Smooth muscle cell (in vitro differentiated cells): ENCODE measurements at regions not wholly inside any gene's neighbourhood (a gene's known extent, or its start where the extent isn't known, plus 50 kb on each side); places are given as distances from the start of the nearest gene placed in this dataset.

ENCODE experiments used
- DNase-seq: peaks from one replicate; lab custom pipeline; 2025; ENCODE audit not compliant: unreplicated experiment; lab: John Stamatoyannopoulos, UW
- H2AFZ ChIP-seq: fragments of 200-600 bp; sonication (generic); 2 replicates; pipeline ENCODE4 v1.6.0; 2016; ENCODE audit warnings: antibody characterized with exemption, low read depth, mild to moderate bottlenecking
- H3F3A ChIP-seq: fragments of 200-600 bp; sonication (generic); 2 replicates; pipeline ENCODE4 v1.6.0; 2017; ENCODE audit warnings: antibody characterized with exemption, low read depth
- H3K27ac ChIP-seq: fragments of 200-600 bp; sonication (generic); 2 replicates; pipeline ENCODE4 v1.5.1; 2016; ENCODE audit warnings: low read depth, mild to moderate bottlenecking
- H3K27me3 ChIP-seq: fragments of 200-600 bp; sonication (generic); 2 replicates; pipeline ENCODE4 v1.6.1; 2016; ENCODE audit warnings: low read depth, mild to moderate bottlenecking
- H3K36me3 ChIP-seq: fragments of 200-600 bp; sonication (generic); 2 replicates; pipeline ENCODE4 v1.5.1; 2016; ENCODE audit warnings: low read depth
- H3K4me1 ChIP-seq: fragments of 200-600 bp; sonication (generic); 2 replicates; pipeline ENCODE4 v1.5.1; 2016; ENCODE audit warnings: low read depth
- H3K4me2 ChIP-seq: fragments of 200-600 bp; sonication (generic); 2 replicates; pipeline ENCODE4 v1.6.0; 2016; ENCODE audit warnings: mild to moderate bottlenecking
- H3K4me3 ChIP-seq: fragments of 200-600 bp; sonication (generic); 2 replicates; pipeline ENCODE4 v1.5.1; 2016; ENCODE audit warnings: mild to moderate bottlenecking
- H3K79me2 ChIP-seq: fragments of 200-600 bp; sonication (generic); 2 replicates; pipeline ENCODE4 v1.6.0; 2016; ENCODE audit warnings: low read depth, mild to moderate bottlenecking
- H3K9ac ChIP-seq: fragments of 200-600 bp; sonication (generic); 2 replicates; pipeline ENCODE4 v1.6.0; 2016; ENCODE audit warnings: low read depth
- H3K9me3 ChIP-seq: fragments of 200-600 bp; sonication (generic); replicated peaks from 2 replicates; pipeline ENCODE4 v1.5.1; 2016; ENCODE audit warnings: low read depth
- H4K20me1 ChIP-seq: fragments of 200-600 bp; sonication (generic); 2 replicates; pipeline ENCODE4 v1.6.0; 2016; ENCODE audit warnings: low read depth
- WGBS: methylation state at CpG from one replicate; pipeline ENCODE4 v1.1.7; 2016; ENCODE audit warnings: low lambda C conversion rate; 5-methylcytosine and 5-hydroxymethylcytosine counted together
- TF ChIP-seq, protein P1 (sequence below): fragments of 200-600 bp; sonication (generic); IDR thresholded peaks from 2 replicates; pipeline ENCODE4 v1.5.1; 2017; ENCODE audit warnings: borderline replicate concordance, mild to moderate bottlenecking, antibody characterized with exemption; ENCODE audit not compliant: insufficient read depth, poor library complexity, severe bottlenecking

GRCh38 chr2:6287406-6287805, 578.3 kb downstream of the CMPK2 start:
- DNase-seq = no peak
- H3K4me1 ChIP-seq = no peaks in the 10 kb centered on the region
- WGBS = 98% methylated on average over 4 of the region's 4 CpGs
- no peak overlapping the region for H3K9ac ChIP-seq
- TF ChIP-seq, protein P1, sequence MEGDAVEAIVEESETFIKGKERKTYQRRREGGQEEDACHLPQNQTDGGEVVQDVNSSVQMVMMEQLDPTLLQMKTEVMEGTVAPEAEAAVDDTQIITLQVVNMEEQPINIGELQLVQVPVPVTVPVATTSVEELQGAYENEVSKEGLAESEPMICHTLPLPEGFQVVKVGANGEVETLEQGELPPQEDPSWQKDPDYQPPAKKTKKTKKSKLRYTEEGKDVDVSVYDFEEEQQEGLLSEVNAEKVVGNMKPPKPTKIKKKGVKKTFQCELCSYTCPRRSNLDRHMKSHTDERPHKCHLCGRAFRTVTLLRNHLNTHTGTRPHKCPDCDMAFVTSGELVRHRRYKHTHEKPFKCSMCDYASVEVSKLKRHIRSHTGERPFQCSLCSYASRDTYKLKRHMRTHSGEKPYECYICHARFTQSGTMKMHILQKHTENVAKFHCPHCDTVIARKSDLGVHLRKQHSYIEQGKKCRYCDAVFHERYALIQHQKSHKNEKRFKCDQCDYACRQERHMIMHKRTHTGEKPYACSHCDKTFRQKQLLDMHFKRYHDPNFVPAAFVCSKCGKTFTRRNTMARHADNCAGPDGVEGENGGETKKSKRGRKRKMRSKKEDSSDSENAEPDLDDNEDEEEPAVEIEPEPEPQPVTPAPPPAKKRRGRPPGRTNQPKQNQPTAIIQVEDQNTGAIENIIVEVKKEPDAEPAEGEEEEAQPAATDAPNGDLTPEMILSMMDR = no peak
- H3K4me2 ChIP-seq = no peak overlapping the region
- H3K27ac ChIP-seq = no peak overlapping the region
- H3K9me3 ChIP-seq = no peaks in the 10 kb centered on the region
- H3K79me2 ChIP-seq = no peaks in the 10 kb centered on the region
- H3K36me3 ChIP-seq = no peaks in the 10 kb centered on the region
- no peak overlapping the region for H3K4me3 ChIP-seq
- no peaks in the 10 kb centered on the region for H4K20me1 ChIP-seq
- H2AFZ ChIP-seq = no peak overlapping the region
- H3F3A ChIP-seq = no peaks in the 10 kb centered on the region
- no peaks in the 10 kb centered on the region for H3K27me3 ChIP-seq

DNA sequence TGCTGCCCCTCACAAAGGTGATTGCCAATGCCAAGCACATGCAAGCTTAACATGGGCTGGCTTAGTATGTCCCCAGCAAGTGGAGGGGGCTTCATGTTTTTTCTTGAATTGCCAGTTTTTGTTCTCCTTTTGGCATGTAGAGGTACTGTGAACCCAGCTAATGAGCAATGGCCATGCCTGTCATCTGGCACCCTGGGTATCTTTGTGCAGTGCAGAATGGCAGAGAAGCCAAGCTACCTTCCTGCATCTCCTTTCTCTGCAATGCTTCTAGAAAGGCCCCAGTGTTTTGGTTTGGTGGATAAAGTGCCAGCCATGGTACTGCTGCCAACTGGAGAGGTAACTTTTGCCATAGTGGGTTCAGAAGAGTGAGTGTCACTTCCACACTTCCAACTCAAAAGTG, 576.9 kb downstream of the CMPK2 start:
- no peaks in the 10 kb centered on the region for H3K36me3 ChIP-seq
- H3K4me3 ChIP-seq = no peak overlapping the region

DNA sequence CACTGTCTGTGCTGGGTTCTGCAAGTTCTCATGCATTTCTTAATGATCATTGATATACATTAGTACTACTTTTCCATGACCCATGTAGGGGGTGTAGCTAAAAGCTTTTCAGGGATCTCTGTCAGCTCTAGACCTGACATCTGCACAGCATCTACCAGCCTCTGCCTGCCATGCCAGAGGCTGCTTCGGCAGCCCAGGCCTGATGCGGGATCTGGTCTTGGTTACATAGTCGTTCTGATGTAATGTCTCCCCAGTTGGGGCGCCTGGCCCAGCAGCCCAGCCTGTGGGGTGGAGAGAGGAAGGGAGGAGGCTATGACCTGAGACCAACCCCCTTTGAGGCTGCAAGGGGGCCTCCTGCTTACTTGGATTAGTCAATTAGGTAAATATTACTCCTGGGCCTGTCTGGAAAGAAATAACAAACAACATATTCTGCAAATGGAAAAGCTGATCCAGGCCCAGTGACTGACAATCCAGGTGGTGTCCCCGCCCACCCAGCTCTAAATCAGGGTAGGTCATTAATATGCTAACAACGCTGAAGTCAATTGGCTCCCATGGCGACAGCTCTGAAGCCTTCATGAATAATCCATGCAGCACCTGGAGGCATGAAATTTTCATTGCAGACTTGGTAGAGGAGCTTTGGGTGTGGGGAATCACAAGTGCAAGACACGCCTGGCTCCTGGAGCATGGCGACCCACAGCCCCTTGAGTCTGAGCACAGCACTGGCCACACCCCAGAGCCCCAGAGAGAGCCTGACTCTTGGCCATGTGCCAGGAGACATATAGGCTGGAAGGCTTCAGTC, 575.3 kb downstream of the CMPK2 start:
- no peak overlapping the region for H3K9ac ChIP-seq
- 90% methylated on average over 9 of the region's 9 CpGs for WGBS
- no peaks in the 10 kb centered on the region for H3K9me3 ChIP-seq
- H3F3A ChIP-seq = no peaks in the 10 kb centered on the region
- no peaks in the 10 kb centered on the region for H4K20me1 ChIP-seq
- no peak overlapping the region for H3K4me2 ChIP-seq
- H3K27ac ChIP-seq = no peak overlapping the region
- H3K4me3 ChIP-seq = no peak overlapping the region
- TF ChIP-seq, protein P1 = no peak
- no peaks in the 10 kb centered on the region for H3K79me2 ChIP-seq
- H2AFZ ChIP-seq = no peak overlapping the region
- no peaks in the 10 kb centered on the region for H3K27me3 ChIP-seq
- DNase-seq = no peak
- no peaks in the 10 kb centered on the region for H3K4me1 ChIP-seq
- H3K36me3 ChIP-seq = no peaks in the 10 kb centered on the region

More for the DNA sequence above, 576.9 kb downstream of the CMPK2 start:
- H3K4me2 ChIP-seq = no peak overlapping the region
- no peak for DNase-seq
- H3K79me2 ChIP-seq = no peaks in the 10 kb centered on the region
- H4K20me1 ChIP-seq = no peaks in the 10 kb centered on the region
- H3K9me3 ChIP-seq = no peaks in the 10 kb centered on the region
- no peak overlapping the region for H3K9ac ChIP-seq
- H3K4me1 ChIP-seq = no peaks in the 10 kb centered on the region
- no peaks in the 10 kb centered on the region for H3F3A ChIP-seq
- H3K27ac ChIP-seq = no peak overlapping the region
- TF ChIP-seq, protein P1 = no peak
- no peaks in the 10 kb centered on the region for H3K27me3 ChIP-seq
- H2AFZ ChIP-seq = no peak overlapping the region

GRCh38 chr2:6294791-6295190, 570.9 kb downstream of the CMPK2 start:
- TF ChIP-seq, protein P1 = no peak
- no peak overlapping the region for H2AFZ ChIP-seq
- WGBS = 86% methylated on average over 2 of the region's 2 CpGs
- H4K20me1 ChIP-seq = no peaks in the 10 kb centered on the region
- H3K27me3 ChIP-seq = no peaks in the 10 kb centered on the region
- no peak overlapping the region for H3K9ac ChIP-seq
- H3K4me3 ChIP-seq = no peak overlapping the region
- H3K9me3 ChIP-seq = no peaks in the 10 kb centered on the region
- no peak for DNase-seq
- H3F3A ChIP-seq = no peaks in the 10 kb centered on the region
- H3K4me1 ChIP-seq = no peaks in the 10 kb centered on the region
- H3K36me3 ChIP-seq = no peaks in the 10 kb centered on the region
- H3K79me2 ChIP-seq = no peaks in the 10 kb centered on the region
- H3K4me2 ChIP-seq = no peak overlapping the region
- H3K27ac ChIP-seq = no peak overlapping the region
